Spleen (tissue), 11 donors: ENCODE measurements at regions not wholly inside any gene's neighbourhood (a gene's known extent, or its start where the extent isn't known, plus 50 kb on each side); places are given as distances from the start of the nearest gene placed in this dataset.

ENCODE experiments used
- DNase-seq: peaks from one replicate; pipeline ENCODE4 v3.0.0-alpha.2; 2020
- H3K27ac ChIP-seq, 8 donors: fragments of 200-600 bp; sonication (generic) in 7 of 8; 1 replicate in 4 of 8; 2 replicates in 4 of 8; pipeline versions ENCODE4 v1.5.0 to v1.8.0; 2016 to 2021; ENCODE audit warnings: inconsistent platforms in 4 of 8, mild to moderate bottlenecking in 4 of 8, moderate library complexity in 1 of 8
- H3K27me3 ChIP-seq, 7 donors: fragments of 200-600 bp; sonication (generic) in 6 of 7; replicated peaks in 1 of 7; 1 replicate in 4 of 7; 2 replicates in 3 of 7; pipeline versions ENCODE4 v1.5.0 to v1.8.0; 2016 to 2021; ENCODE audit warnings: inconsistent platforms in 3 of 7, mild to moderate bottlenecking in 1 of 7
- H3K36me3 ChIP-seq, 6 donors: fragments of 200-600 bp; sonication (generic) in 5 of 6; 1 replicate in 4 of 6; 2 replicates in 2 of 6; pipeline versions ENCODE4 v1.5.0 to v1.8.0; 2016 to 2021; ENCODE audit warnings: inconsistent platforms in 2 of 6
- H3K4me1 ChIP-seq, 6 donors: fragments of 200-600 bp; sonication (generic) in 5 of 6; 1 replicate in 3 of 6; 2 replicates in 3 of 6; pipeline versions ENCODE4 v1.5.0 to v1.8.0; 2016 to 2021; ENCODE audit warnings: inconsistent platforms in 3 of 6
- H3K4me3 ChIP-seq, 8 donors: fragments of 200-600 bp; sonication (generic) in 7 of 8; 1 replicate in 4 of 8; 2 replicates in 4 of 8; pipeline versions ENCODE4 v1.5.0 to v1.8.0; 2016 to 2021; ENCODE audit warnings: inconsistent platforms in 4 of 8, mild to moderate bottlenecking in 4 of 8, moderate library complexity in 2 of 8
- H3K9me3 ChIP-seq, 8 donors: fragments of 200-600 bp; sonication (generic) in 7 of 8; 1 replicate in 4 of 8; 2 replicates in 4 of 8; pipeline versions ENCODE4 v1.5.0 to v1.8.0; 2016 to 2021; ENCODE audit warnings: inconsistent platforms in 4 of 8
- CTCF ChIP-seq, 11 experiments: fragments of 200-600 bp in 7 of 11; fragments of 450-650 bp in 4 of 11; sonication (generic) in 4 of 11; IDR thresholded peaks in 8 of 11; conservative IDR thresholded peaks in 3 of 11; 1 replicate in 7 of 11; 2 replicates in 4 of 11; pipeline versions ENCODE4 v1.4.0 to v1.8.0; 2016 to 2021; ENCODE audit warnings: antibody characterized with exemption in 11 of 11, inconsistent platforms in 4 of 11, mild to moderate bottlenecking in 1 of 11
- POLR2A ChIP-seq, 3 donors: fragments of 450-650 bp; IDR thresholded peaks; one replicate each; pipeline ENCODE4 v1.5.1; 2017; ENCODE audit warnings: antibody characterized with exemption in 3 of 3, mild to moderate bottlenecking in 1 of 3
- POLR2AphosphoS5 ChIP-seq, 3 donors: sonication (generic); formaldehyde crosslinking; IDR thresholded peaks; one replicate each; pipeline ENCODE4 v1.5.1; 2017; ENCODE audit warnings: antibody characterized with exemption in 3 of 3
- WGBS, 5 donors: extraction: QIAGEN DNeasy Blood & Tissue Kit in 3 of 5; methylation state at CpG; one replicate each; pipeline versions ENCODE4 v1.1.5 to v1.1.7; 2013 to 2018; 5-methylcytosine and 5-hydroxymethylcytosine counted together
- intact Hi-C: fragments of 100-400 bp; cut with DNase I; formaldehyde crosslinking; loops from one replicate; pipeline ENCODE4 v1.15.0; 2023; ENCODE audit warnings: low total_unique reads
- donor health status: healthy with polysubstance abuse.
- donor health status: DM: no; HTN: no; CAD: no; lungs with moderate emphysema.
- donor health status: DM: no; HTN: no; CAD: no.
- donor health status: Bipolar disorder and iron deficiency.
- donor health status: healthy.
- donor health status: DM: no; HTN: no; CAD: no.
- donor health status: DM: yes; HTN: yes; CAD: no.

GRCh38 chr3:16800361-16800760 is 84.4 kb upstream of the PLCL2 start:
- intact Hi-C loops = no loop called here
- H3K27me3 ChIP-seq = no peaks in the 10 kb centered on the region
- H3K4me1 ChIP-seq = peaks cover 14 to 41% (median 28%) of the 10 kb centered on the region in 6 donors
- H3K4me3 ChIP-seq = no peak overlapping the region
- no peaks in the 10 kb centered on the region for H3K9me3 ChIP-seq
- H3K36me3 ChIP-seq = no peaks in the 10 kb centered on the region
- DNase-seq = no peak
- peak overlapping the region in 4 of 8 donors; percentile 4 to 51 (median 10) for H3K27ac ChIP-seq
- 73 to 84% (median 79%) methylated on average over 3 of the region's 3 CpGs for WGBS, 5 donors
- TF ChIP-seq POLR2A (IDR thresholded peaks at IDR 0.05) (no peak), CTCF (IDR thresholded peaks at IDR 0.05 in 8 of 11, conservative IDR thresholded peaks at IDR 0.05 in 3 of 11) (no peak), POLR2AphosphoS5 (IDR thresholded peaks at IDR 0.05) (no peak)

DNA sequence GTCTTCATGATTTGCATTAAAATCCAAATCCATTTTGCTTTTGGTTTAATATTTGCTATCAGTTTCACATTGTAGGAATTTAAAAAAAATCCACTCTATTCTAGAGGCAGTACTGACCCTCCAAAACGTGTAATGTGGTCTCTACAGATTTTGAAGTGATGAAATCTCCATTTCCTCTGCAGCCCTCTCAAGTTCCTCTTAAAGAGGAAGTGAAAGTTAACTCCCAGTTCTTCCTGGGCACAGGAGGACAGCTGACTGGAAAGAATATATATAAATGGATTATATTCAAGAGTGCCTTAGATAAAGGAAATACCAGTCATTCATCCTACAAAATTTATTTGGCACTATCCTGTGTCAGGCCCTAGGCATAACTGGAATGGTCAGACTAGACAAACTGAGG is 83.5 kb upstream of the PLCL2 start:
- TF ChIP-seq POLR2AphosphoS5 (IDR thresholded peaks at IDR 0.05) (no peak), CTCF (IDR thresholded peaks at IDR 0.05 in 8 of 11, conservative IDR thresholded peaks at IDR 0.05 in 3 of 11) (no peak), POLR2A (IDR thresholded peaks at IDR 0.05) (no peak)
- H3K9me3 ChIP-seq = no peaks in the 10 kb centered on the region

DNA sequence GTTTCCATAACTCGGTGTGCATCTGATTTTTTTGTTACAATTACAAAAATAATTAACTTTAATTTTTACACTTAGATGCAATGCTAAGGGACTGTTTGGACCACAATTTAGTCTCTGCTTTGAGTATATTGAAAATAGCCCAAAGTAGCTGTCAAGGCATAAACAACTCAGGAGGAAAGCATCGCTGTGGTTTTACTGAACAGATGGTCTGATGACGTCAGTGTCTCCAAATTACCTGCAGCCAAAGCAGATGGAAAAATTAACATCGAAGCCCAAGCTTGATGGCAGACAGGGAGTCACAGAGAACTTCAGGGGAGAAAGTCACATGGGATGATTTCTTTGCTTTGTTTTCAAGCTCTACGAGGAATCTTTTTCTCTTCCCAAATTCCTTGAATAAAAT is 83.1 kb upstream of the PLCL2 start:
- intact Hi-C loops = no loop called here
- Histone ChIP-seq H3K27me3 (no peaks in the 10 kb centered on the region), H3K27ac (peak overlapping the region in 4 of 8 donors; percentile 16 to 51 (median 26)), H3K36me3 (no peaks in the 10 kb centered on the region), H3K4me3 (no peak overlapping the region), H3K4me1 (peaks cover 14 to 41% (median 28%) of the 10 kb centered on the region in 6 donors), H3K9me3 (no peaks in the 10 kb centered on the region)
- TF ChIP-seq CTCF (IDR thresholded peaks at IDR 0.05 in 8 of 11, conservative IDR thresholded peaks at IDR 0.05 in 3 of 11) = no peak
- no peak for TF ChIP-seq POLR2AphosphoS5 (IDR thresholded peaks at IDR 0.05)
- no peak for TF ChIP-seq POLR2A (IDR thresholded peaks at IDR 0.05)
- 27 to 41% (median 34%) methylated on average over 5 of the region's 5 CpGs for WGBS, 5 donors
- DNase-seq = no peak

More for the DNA sequence above, 83.5 kb upstream of the PLCL2 start:
- H3K27ac ChIP-seq = peak overlapping the region in 5 of 8 donors; percentile 5 to 51 (median 17)
- no peaks in the 10 kb centered on the region for H3K27me3 ChIP-seq
- peaks cover 14 to 41% (median 28%) of the 10 kb centered on the region in 6 donors for H3K4me1 ChIP-seq
- H3K36me3 ChIP-seq = no peaks in the 10 kb centered on the region
- H3K4me3 ChIP-seq = no peak overlapping the region
- no peak for DNase-seq
- 0 to 2% (median 2%) methylated on average over 1 of the region's 1 CpG for WGBS, 5 donors
- intact Hi-C loops = no loop called here

DNA sequence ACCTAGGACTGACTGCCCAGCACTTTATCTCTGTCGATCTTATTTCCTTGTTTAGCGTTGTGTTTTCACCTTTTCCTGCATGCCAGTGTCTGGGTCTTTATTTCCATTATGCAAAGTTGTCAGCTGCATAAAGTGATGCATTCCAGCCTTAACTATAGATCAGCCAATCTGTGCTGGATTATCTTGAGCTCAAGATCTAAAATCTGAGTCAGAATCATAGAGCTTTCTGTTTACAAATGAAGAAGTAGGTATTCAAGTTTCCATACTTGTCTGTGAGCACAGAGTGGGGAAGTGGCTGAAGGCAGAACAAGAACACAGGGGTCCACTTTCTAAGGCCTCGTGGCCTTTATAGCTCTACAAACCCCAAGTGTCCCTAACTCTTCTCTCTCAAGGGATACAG is 82.4 kb upstream of the PLCL2 start:
- H3K36me3 ChIP-seq = no peaks in the 10 kb centered on the region
- no peaks in the 10 kb centered on the region for H3K9me3 ChIP-seq
- peak overlapping the region in 5 of 8 donors; percentile 0 to 51 (median 9) for H3K27ac ChIP-seq
- WGBS, 5 donors = 34 to 49% (median 36%) methylated on average over 3 of the region's 3 CpGs
- H3K4me1 ChIP-seq = peaks cover 14 to 38% (median 28%) of the 10 kb centered on the region in 6 donors
- no peaks in the 10 kb centered on the region for H3K27me3 ChIP-seq
- H3K4me3 ChIP-seq = no peak overlapping the region
- DNase-seq = no peak
- no peak for TF ChIP-seq CTCF (IDR thresholded peaks at IDR 0.05 in 8 of 11, conservative IDR thresholded peaks at IDR 0.05 in 3 of 11)
- TF ChIP-seq POLR2AphosphoS5 (IDR thresholded peaks at IDR 0.05) = no peak
- no peak for TF ChIP-seq POLR2A (IDR thresholded peaks at IDR 0.05)
- intact Hi-C loops = no loop called here
